ENCODE measurements at regions not wholly inside any gene's neighbourhood (a gene's known extent, or its start where the extent isn't known, plus 50 kb on each side); places are given as distances from the start of the nearest gene placed in this dataset.

DNA sequence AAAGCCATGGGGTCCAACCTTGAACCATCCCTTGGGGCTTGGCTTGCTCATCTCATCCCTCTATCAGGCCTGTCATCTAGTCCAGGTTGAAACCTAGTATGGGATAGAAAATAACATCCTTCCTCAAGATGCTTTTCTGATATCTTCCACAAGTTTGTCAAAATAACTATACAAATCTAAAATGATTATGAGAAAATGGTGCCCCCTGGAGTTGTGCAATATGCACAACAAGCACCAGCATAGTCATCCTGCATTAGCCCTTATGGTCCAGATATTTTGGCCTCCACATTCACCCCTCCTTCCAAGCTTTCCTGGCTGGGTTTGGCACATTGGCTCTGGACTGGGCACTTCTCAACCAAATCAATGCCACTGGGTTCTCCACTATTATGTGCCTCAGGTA is 101.2 kb downstream of the TBX19 start:
- DNase-seq: no peak

DNA sequence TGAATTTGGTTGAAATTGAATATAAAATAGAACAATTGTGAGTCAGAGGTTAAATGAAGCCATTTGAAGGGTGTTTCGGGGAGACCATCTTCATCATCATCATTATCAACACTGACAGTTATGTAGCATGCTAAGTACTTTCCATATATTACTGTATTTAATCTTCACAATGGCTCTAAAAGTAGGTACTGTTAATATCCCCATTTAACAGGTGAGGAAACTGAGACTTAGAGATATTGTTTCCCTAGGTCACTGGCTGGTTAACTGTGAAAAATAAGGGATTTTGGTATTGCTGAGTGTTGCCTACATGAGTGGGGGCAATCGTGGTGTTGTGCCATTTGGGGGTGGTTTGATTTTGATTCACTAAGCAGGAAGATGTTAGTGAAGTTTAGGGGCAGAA is 100.3 kb downstream of the TBX19 start:
- DNase-seq: no peak

DNA sequence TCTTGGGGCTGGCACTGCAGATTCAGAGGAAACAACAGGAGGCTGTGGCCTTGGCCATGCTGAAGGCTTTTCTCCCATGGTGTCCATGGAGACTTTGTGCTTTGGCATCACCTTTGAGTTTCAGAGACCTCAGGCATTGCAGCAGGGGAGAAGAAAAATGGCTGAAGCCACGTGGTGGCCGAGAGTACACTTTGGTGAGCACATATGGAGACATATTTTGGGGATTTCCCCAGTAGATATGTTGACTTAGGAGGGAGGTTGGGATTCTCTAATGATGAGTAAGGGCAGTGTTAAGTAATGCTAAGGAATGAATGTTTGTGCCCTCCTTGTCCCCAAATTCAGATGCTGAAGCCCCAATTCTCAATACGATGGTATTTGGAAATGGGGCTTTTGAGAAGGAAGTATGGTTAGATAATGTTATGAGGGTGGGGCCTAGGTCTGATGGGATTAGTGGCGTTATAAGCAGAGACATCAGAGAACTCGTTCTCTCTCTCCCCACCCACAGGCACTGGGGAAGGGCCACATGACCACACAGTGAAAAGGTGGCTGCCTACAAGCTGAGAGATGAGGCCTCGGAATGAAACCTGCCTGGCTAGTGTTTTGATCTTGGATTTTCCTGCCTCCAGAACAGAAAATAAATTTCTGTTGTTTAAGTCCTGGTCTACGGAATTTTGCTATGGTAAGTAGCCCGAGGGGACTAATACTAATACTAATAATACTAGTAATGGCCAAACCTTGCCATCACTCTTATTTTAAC is 98.6 kb downstream of the TBX19 start:
- DNase-seq: no peak

DNA sequence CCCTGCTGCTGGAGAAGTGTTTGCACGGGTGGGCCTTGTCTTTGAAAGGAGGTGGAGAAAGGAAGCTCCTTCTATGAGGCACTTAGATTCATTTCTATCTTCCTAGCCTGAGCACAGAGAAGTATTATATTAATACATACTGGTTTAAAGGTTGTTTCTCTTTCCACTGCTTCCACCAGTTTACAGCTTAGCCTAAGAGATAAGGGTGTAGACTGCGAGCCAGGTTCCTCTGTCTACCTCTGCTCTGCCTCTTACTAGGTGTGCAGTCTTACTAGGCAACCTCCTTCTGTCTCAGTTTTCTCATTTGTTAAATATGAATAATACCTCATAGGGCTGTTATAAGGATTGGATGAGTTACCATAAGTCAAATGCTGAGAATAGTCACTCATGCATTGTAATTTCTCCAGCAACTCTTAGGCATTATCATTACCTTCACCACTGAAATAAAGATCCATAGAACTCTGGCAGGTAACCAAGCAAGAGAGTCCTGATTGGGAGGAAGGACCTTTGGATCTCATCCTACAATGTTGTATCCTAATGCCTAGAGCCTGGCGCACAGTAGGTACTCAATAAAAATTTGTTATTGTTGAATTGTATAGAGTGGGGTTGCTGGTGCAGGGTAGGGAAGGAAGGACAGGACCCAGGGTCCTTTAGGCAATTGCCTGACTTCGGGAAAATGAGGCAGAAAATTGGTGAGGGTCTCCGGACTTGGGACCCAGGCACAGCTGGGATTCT is 95.1 kb downstream of the TBX19 start:
- no peak for DNase-seq

DNA sequence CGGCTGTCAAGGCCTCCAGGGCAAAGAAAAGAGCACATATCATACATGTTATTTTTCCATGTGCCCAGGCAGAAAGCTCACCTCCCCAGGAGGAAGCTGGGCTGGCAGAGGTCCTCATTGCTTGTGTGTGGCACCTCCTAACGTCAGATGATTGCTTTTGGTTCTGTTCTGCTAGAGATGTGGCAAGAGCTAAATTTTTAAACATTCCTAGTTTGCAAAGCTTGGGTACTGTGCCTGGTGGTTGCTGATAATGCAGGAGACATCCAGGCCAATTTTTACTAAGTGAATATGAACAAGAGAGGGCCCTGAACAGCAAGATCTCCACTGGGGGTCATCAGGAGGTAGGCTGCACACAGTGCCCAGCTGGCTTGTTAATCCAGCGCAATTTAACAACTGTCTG is 93.9 kb downstream of the TBX19 start:
- no peak for DNase-seq

DNA sequence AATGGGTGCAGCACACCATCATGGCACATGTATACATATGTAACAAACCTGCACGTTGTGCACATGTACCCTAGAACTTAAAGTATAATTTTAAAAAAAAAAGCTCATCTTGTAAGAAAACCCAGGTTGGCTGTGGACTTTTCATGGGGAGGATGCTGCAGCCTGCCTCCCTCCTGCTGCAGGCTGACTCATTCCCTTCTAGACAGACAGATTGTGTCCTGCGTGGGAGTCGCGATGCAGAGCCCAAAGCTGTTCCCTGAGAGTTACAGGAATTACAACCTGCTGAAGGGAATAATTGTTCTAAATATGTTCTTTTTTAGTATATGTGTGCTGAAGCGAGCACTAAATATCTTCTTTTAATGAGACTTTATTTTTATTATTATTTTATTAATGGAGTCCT is 93.2 kb downstream of the TBX19 start:
- DNase-seq: no peak

DNA sequence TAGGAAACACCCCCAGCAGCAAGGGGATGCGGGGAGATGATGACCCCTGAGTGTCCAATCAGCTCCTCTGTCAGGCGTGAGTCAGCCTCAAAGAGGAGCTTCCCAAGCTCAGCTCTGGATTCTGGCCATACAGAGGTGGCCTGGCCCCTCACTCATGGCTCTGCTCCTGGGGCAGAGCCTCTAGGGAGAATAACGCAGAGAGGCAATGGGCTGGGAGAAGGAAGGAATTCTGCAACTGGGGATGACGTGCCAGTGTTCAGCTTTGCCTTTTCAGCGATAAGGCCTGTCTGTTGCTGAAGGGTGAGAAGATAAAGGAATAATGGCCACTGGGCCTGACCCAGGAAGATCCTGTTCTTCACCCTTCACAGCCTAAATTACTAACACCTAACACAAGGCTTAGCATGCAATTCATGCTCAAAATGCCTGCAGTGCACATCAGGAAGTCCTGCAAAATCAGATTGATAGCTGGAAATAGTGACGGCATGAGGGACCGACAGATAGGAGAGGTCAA is 92.2 kb downstream of the TBX19 start:
- DNase-seq: no peak

DNA sequence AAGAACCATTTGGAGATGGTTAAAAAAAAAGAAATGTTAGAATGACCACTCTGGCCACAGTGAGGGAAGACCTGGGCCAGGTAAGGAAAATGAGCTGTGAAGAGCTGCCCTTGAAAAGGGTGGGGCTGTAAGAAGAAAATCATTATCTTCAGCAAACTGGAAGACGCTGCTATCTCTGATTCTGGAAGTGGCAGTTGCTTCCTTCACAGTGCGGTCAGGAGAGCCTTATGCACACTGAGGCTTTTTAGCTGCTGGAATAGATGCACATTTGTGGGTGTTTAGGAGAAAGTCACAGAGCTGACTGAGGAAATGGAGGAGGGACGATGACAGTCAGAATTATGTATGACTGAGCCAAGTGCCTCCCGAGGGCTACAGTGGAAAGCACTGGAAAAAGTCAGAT is 91.6 kb downstream of the TBX19 start:
- DNase-seq: no peak

DNA sequence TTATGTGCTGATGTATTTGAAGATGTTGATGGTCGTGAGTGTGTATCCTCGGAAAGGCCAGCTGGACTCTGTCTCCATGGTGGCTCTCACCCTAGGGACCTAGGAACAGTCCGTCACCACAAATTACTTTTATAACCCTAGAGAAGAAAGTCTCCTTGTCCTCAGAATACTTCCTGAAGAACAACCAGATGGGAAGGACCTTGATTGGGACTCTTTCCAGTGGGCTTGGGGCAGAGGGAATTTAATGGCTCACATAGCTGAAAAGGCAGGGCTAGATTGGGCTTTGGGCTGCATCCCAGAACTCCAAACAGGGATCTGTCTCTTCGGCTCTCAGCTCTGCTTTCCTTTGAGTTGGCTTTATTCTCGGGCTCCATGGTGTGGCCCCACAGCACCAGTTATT is 90.8 kb downstream of the TBX19 start:
- DNase-seq: no peak

DNA sequence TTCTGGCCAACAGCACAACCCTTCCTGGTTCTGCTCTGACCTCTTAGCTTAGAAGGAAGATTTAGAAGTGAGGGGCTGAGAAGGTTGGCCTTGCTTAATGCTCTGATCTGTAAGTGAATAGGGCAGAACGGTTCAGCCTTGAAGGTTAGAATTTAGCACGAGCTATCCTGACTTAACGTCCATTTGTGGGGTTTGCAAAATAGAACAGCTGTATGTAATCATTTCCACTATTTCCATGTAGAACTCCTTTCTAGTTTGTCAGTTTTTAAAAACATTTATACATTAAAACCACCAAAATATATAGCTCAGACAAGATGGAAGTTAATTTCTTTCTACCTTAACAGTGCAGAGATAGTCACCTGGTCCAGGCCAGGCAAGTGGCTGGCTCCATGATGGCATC is 89.9 kb downstream of the TBX19 start:
- DNase-seq: no peak

DNA sequence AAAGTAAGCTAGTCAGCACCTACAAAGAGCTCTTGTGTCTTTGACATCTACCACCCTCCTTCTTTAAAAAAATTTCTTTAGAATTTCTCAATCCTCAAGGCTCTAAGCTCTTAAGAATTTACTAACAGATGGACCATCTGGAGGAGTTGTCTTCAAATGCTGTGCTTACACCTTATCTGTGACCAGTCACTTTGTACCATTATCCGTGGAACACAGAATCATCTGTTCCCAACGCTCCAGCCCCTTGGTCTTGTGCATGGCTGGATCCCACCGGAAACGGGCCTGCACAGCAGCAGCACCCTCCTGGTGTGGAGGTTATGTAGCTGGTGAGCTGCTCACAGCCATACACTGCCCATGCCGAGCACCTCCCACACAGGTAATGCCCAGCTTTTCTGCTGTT is 89.0 kb downstream of the TBX19 start:
- no peak for DNase-seq

DNA sequence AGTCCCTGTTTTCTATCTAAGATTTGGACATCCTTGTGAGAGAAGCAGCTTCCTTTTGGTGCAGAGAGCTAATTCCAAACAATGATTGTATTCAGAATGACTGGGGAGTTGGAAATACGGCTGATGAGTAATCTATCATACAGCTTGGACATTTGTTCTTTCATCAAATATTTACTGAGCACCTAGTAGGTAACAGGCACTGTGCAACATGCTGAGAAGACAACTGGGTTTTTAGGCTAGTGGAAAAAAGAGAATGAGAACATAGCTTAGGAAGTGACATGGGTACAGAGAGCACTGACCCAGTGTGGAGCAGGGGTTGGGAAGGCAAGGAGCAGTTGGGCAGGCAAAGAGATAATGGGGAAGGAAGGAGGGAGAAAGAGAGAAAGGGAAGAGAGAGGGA is 87.5 kb downstream of the TBX19 start:
- no peak for DNase-seq

DNA sequence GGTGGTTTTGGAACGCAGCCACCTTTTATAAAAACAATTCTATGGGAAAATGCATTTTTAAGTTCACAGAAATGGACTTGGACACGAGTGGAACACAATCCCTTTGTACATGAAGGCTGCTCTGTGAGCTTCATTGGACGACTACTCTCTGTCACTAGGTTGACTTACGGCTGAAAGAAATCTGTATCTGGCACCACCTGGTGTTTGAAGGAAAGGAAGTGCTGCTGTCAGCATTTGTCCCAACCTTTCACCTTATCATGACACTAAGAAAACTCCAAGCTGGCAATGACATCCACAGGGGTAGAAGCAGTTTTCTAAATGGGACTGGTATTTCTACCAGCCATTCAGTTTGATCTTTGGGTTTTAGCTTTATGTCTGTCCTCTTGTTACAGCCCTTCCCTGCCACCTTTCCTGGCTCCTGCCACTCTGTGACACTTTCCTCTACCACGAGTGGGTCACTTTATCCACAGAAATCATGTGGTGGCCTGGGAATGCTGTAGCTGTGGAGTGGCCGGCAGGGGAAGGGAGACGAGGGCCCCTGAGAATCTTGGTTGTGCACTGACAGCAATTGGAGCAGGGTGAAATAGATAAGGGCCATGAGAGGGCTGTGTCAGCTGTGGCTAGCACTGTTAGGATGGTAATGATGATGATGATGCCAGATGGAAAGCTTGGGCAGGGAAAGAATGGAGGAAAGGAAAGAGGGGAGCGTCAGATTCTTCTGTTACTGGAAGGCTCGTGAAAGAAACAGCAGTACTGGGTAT is 85.2 kb downstream of the TBX19 start:
- DNase-seq: no peak

Data from NCI-H510A (cell line).